ENCODE measurements at regions not wholly inside any gene's neighbourhood (a gene's known extent, or its start where the extent isn't known, plus 50 kb on each side); places are given as distances from the start of the nearest gene placed in this dataset.

DNA sequence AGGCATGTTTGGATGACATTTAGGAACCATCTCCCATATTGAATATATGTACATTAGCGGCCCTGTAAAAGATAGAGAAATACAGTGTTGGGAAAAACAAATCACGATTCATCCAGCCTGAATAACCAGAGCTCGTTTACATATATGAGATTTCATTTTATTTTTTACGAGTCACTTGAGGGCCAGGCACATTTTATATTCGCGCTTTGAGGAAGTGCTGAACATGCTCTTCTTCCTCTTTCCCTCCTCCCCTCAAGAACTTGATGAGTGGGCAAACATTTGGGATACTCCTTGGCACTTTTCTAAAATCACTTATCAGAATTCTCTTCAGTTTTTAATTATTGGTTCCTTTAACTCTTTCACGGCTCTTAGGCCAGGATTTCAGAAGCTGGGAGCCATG lies 268.0 kb upstream of the TANK start:
- H3K79me2 ChIP-seq (ENCODE audit: control insufficient read depth, insufficient read depth, low read length): no peaks in the 10 kb centered on the region
- no peaks in the 10 kb centered on the region for H3K9me3 ChIP-seq (ENCODE audit: control insufficient read depth, low read depth, low read length)
- no peaks in the 10 kb centered on the region for H4K20me1 ChIP-seq (ENCODE audit: control insufficient read depth, extremely low read depth, insufficient read depth, low read length)
- no peak for FAIRE-seq
- no peak overlapping the region for H3K4me3 ChIP-seq (ENCODE audit: control insufficient read depth in 2 of 3, extremely low read depth in 1 of 3, insufficient read depth in 2 of 3, low read depth in 1 of 3, low read length in 3 of 3)
- no peak overlapping the region for H3K9ac ChIP-seq (ENCODE audit: control insufficient read depth, extremely low read depth, insufficient read depth, low read length)
- H3K27ac ChIP-seq (ENCODE audit: control insufficient read depth, insufficient read depth, low read length): no peak overlapping the region
- H3K9me1 ChIP-seq (ENCODE audit: control insufficient read depth, extremely low read depth, insufficient read depth, low read length): no peaks in the 10 kb centered on the region
- dilution Hi-C loops (cut with MboI; ENCODE audit: extremely low pct_ligation_motif_present, low sequenced_read_pairs): no loop called here
- no peaks in the 10 kb centered on the region for H3K27me3 ChIP-seq (ENCODE audit: control insufficient read depth, extremely low read depth, insufficient read depth, low read length)
- no peak overlapping the region for H2AFZ ChIP-seq (ENCODE audit: control insufficient read depth, low read length)
- no peak for TF ChIP-seq EZH2 (IDR thresholded peaks at IDR 0.05; ENCODE audit: low read length)
- TF ChIP-seq, protein P1, sequence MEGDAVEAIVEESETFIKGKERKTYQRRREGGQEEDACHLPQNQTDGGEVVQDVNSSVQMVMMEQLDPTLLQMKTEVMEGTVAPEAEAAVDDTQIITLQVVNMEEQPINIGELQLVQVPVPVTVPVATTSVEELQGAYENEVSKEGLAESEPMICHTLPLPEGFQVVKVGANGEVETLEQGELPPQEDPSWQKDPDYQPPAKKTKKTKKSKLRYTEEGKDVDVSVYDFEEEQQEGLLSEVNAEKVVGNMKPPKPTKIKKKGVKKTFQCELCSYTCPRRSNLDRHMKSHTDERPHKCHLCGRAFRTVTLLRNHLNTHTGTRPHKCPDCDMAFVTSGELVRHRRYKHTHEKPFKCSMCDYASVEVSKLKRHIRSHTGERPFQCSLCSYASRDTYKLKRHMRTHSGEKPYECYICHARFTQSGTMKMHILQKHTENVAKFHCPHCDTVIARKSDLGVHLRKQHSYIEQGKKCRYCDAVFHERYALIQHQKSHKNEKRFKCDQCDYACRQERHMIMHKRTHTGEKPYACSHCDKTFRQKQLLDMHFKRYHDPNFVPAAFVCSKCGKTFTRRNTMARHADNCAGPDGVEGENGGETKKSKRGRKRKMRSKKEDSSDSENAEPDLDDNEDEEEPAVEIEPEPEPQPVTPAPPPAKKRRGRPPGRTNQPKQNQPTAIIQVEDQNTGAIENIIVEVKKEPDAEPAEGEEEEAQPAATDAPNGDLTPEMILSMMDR (optimal IDR thresholded peaks at IDR 0.05 in 1 of 3, IDR thresholded peaks at IDR 0.05 in 1 of 3, conservative IDR thresholded peaks at IDR 0.05 in 1 of 3; ENCODE audit: extremely low read depth in 1 of 3, insufficient read depth in 2 of 3, low read length in 3 of 3): no peak
- no peak overlapping the region for H3K4me2 ChIP-seq (ENCODE audit: control insufficient read depth, extremely low read depth, insufficient read depth, low read depth, low read length)
- no peak for DNase-seq (ENCODE audit: low read depth, low spot score)
- H3K36me3 ChIP-seq (ENCODE audit: control insufficient read depth in 2 of 2, extremely low read depth in 1 of 2, insufficient read depth in 2 of 2, low read length in 2 of 2): no peaks in the 10 kb centered on the region
- no peaks in the 10 kb centered on the region for H3K4me1 ChIP-seq (ENCODE audit: control insufficient read depth, extremely low read depth, insufficient read depth, low read length)

DNA sequence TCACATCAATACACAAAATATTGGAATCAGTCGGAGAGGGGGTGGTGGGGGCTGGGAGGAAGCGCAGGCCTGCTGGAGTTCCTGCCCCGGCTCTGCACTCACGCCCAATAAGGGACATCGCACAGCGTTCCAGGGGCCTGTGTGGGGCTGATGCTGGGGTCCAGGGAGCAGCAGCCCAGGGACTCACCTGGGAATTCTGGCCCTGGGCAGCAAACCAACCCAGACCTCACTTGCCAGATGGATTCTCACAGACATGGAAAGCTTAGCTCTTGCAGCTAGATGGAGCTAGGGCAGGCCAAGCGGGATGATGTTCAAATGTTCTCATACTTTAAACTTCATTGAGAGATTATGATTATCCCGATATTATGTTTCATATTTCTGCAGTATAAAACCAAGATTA lies 266.6 kb upstream of the TANK start:
- TF ChIP-seq, protein P1 (optimal IDR thresholded peaks at IDR 0.05 in 1 of 3, IDR thresholded peaks at IDR 0.05 in 1 of 3, conservative IDR thresholded peaks at IDR 0.05 in 1 of 3; ENCODE audit: extremely low read depth in 1 of 3, insufficient read depth in 2 of 3, low read length in 3 of 3): no peak
- no peak for TF ChIP-seq EZH2 (IDR thresholded peaks at IDR 0.05; ENCODE audit: low read length)
- FAIRE-seq: no peak

More for the DNA sequence above, 266.6 kb upstream of the TANK start:
- no peak overlapping the region for H2AFZ ChIP-seq (ENCODE audit: control insufficient read depth, low read length)
- H3K9ac ChIP-seq (ENCODE audit: control insufficient read depth, extremely low read depth, insufficient read depth, low read length): no peak overlapping the region
- H4K20me1 ChIP-seq (ENCODE audit: control insufficient read depth, extremely low read depth, insufficient read depth, low read length): no peaks in the 10 kb centered on the region
- no peak overlapping the region for H3K27ac ChIP-seq (ENCODE audit: control insufficient read depth, insufficient read depth, low read length)
- H3K27me3 ChIP-seq (ENCODE audit: control insufficient read depth, extremely low read depth, insufficient read depth, low read length): no peaks in the 10 kb centered on the region
- no peak for DNase-seq (ENCODE audit: low read depth, low spot score)
- dilution Hi-C loops (cut with MboI; ENCODE audit: extremely low pct_ligation_motif_present, low sequenced_read_pairs): no loop called here
- H3K9me1 ChIP-seq (ENCODE audit: control insufficient read depth, extremely low read depth, insufficient read depth, low read length): no peaks in the 10 kb centered on the region
- H3K4me3 ChIP-seq (ENCODE audit: control insufficient read depth in 2 of 3, extremely low read depth in 1 of 3, insufficient read depth in 2 of 3, low read depth in 1 of 3, low read length in 3 of 3): no peak overlapping the region
- no peaks in the 10 kb centered on the region for H3K9me3 ChIP-seq (ENCODE audit: control insufficient read depth, low read depth, low read length)
- no peak overlapping the region for H3K4me2 ChIP-seq (ENCODE audit: control insufficient read depth, extremely low read depth, insufficient read depth, low read depth, low read length)
- no peaks in the 10 kb centered on the region for H3K79me2 ChIP-seq (ENCODE audit: control insufficient read depth, insufficient read depth, low read length)
- no peaks in the 10 kb centered on the region for H3K36me3 ChIP-seq (ENCODE audit: control insufficient read depth in 2 of 2, extremely low read depth in 1 of 2, insufficient read depth in 2 of 2, low read length in 2 of 2)
- no peaks in the 10 kb centered on the region for H3K4me1 ChIP-seq (ENCODE audit: control insufficient read depth, extremely low read depth, insufficient read depth, low read length)

Measured in keratinocyte (primary cell).